ENCODE measurements at regions not wholly inside any gene's neighbourhood (a gene's known extent, or its start where the extent isn't known, plus 50 kb on each side); places are given as distances from the start of the nearest gene placed in this dataset.
"Not testable (repeated sequence)": the region's sequence is repeated elsewhere in the genome, so short reads cannot be mapped to it uniquely, and the experiment has no call there.

GRCh38 chr20:11976966-11977365 is 59.3 kb downstream of the BTBD3 start:
- DNase-seq: no peak

GRCh38 chr20:11978496-11978895 is 60.8 kb downstream of the BTBD3 start:
- DNase-seq: no peak

- DNase-seq: no peak
Measured at GRCh38 chr20:11979306-11979990, 61.8 kb downstream of the BTBD3 start.

DNA sequence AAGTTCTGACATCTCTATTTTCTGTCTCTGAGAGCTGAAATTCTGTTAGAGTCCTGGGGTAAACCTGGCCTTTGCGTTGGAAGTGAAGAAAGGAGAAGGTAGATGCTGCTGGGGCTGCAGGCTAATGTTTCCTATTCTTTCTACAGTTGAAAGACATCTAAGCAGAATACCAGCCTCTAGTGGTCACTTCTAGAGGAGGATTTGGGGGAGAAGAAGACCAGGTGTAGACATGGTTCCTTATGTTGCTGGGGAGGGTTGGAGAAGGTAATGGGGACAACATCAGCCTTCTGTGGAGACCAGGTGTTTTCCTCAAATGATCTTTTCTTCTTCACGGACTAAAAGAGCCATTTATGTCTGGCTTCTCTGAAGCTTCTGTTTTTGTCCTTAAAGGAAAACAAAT is 62.6 kb downstream of the BTBD3 start:
- DNase-seq: no peak

- DNase-seq: no peak
Measured at GRCh38 chr20:11981366-11981947, 63.8 kb downstream of the BTBD3 start.

- no peak for DNase-seq
Measured at GRCh38 chr20:11982289-11982954, 64.7 kb downstream of the BTBD3 start.

DNA sequence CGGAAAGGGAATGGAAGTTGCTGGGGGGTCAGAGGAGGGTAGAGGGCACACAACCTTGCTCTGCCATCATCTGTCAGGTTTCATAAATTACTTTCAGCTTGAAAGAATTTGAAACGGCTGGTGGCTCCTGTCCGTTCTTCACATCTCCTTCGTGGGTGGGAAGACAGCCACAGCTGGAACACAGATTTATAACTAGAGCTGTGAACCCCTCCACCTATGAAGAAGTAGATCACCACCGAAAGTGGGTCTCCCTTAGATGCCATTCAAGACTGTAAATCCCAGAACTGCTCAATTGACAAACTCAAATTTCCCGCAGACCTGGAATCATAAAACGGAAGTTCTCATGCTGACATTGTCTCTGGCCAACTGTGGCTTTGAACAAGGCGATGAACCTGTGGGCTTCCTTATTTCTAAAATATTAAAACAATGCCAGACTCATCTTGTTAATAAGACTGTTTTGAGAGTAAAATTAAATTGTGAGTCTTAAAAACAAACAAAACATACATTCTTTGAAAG is 65.3 kb downstream of the BTBD3 start:
- no peak for DNase-seq

GRCh38 chr20:11986954-11987353 is 69.3 kb downstream of the BTBD3 start:
- DNase-seq: no peak

DNA sequence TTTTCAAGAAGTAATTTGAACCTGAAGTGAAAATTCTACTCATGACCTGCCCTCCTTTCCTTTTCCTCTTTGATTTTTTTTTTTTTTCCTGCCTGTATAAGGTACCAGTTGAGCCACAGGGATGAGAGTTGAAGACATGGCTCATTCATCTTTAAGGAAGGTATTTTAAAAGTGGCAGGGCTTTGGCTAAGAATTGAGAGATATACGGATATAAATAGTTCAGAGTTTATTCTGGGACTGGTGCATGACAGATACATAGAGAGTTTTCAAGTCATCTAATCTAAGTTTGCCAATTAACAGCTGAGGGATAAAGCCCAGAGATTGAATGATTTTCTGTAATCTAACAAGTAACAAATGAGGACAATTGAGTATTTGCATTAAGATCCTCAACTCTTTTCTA is 69.8 kb downstream of the BTBD3 start:
- no peak for DNase-seq

- no peak for DNase-seq
Measured at GRCh38 chr20:11989018-11989771, 71.5 kb downstream of the BTBD3 start.

DNA sequence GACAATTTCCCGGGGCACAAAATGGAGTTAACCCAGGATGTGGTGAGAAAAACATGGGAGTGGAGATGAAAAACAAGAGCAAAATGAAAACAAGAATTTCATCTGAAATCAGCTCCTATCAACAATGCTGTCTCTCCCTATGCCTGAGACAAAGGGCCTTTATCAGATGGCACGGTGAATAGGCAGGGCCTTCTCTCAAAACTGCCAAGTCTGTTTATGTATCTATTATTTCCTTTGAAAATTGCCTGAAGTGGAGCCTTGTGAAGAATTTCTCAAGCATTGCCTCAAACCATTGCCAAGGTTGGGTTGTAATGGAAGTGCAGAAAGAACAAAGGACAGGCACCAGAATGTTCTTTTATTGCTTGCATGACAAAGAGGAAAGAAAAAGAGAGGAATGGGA is 74.7 kb downstream of the BTBD3 start:
- no peak for DNase-seq

- DNase-seq: no peak
Measured at GRCh38 chr20:11993886-11994461, 76.3 kb downstream of the BTBD3 start.

- no peak for DNase-seq
Measured at GRCh38 chr20:11995805-11996567, 78.3 kb downstream of the BTBD3 start.

DNA sequence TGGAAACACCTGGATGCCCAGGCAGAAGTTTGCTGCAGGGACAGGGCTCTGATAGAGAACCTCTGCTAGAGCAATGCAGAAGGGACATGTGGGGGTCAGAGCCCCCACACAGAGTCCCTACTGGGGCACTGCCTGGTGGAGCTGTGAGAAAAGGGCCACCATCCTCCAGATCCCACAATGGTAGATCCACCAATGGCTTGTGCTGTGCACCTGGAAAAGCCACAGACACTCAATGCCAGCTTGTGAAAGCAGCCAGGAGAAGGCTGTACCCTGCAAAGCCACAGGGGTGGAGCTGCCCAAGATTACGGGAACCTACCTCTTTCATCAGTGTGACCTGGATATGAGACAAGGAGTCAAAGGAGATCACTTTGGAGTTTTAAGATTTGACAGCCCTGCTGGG is 87.1 kb downstream of the BTBD3 start:
- DNase-seq: not testable (repeated sequence)

GRCh38 chr20:12012241-12013222 is 94.8 kb downstream of the BTBD3 start:
- peak; percentile 45 for DNase-seq

- DNase-seq: no peak
Measured at GRCh38 chr20:12014276-12014675, 96.6 kb downstream of the BTBD3 start.

GRCh38 chr20:12014736-12015135 is 97.0 kb downstream of the BTBD3 start:
- DNase-seq: no peak

- DNase-seq: no peak
Measured at GRCh38 chr20:12016291-12016690, 98.6 kb downstream of the BTBD3 start.

DNA sequence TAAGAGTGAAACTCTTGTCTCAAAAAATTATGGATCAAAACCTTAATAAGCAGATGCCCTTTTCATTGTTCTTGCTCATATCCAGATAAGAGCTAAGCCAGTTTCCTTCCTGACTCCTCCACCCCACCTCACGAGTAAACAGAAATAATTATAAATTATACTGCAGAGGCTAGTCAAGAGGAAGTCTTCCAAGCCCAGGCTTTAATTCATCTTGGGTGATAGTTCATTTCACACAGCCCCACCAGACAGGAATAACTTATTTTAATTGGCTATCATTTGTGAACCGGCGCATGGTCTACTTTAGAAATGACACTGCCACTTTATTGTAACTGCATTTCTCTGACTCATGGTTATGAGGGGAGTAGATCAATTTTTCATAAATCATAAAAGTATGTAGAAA is 102.0 kb downstream of the BTBD3 start:
- no peak for DNase-seq

DNA sequence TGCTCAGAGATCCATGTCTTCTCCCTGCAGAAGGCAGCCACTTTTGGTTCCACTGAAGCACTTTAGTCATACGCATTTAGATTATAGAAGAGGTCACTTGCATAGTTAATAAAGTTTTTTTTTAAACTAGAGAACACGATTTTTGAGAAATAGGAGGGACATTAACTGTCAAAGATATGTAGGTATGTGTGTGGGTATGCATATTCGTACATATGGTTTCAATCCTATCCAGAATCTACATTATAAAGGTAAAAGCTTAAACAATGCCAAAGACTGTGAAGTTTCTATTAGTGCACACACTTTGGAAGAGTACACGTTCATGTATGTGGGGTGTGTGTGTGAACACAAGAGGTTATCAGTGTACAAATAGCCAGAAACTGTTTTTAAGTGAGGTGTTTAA is 103.2 kb downstream of the BTBD3 start:
- no peak for DNase-seq

DNA sequence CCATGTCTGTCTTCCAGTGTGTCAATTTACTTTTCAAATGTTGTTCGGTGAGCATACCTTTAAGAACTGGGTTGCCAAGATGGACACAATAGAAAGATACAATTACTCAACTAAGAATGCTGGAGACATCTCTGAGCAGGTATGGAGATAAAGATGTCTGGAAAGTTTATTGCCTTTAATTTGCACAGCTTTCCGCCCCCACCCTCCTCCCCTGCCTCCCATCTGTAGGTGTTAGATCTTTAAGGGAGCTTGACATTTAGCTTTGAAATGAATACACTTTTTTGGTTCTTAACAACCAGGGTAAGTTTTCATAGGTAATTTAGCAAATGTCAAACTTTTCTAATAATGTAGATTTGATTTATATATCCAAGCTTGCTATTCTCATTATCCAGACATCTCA is 104.4 kb downstream of the BTBD3 start:
- DNase-seq: no peak
